Spleen (tissue), 11 donors: ENCODE measurements at regions not wholly inside any gene's neighbourhood (a gene's known extent, or its start where the extent isn't known, plus 50 kb on each side); places are given as distances from the start of the nearest gene placed in this dataset.

Experiments used
- DNase-seq: peaks from one replicate; pipeline ENCODE4 v3.0.0-alpha.2; 2020
- H3K27ac ChIP-seq, 8 donors: fragments of 200-600 bp; sonication (generic) in 7 of 8; 1 replicate in 4 of 8; 2 replicates in 4 of 8; pipeline versions ENCODE4 v1.5.0 to v1.8.0; 2016 to 2021; ENCODE audit warnings: inconsistent platforms in 4 of 8, mild to moderate bottlenecking in 4 of 8, moderate library complexity in 1 of 8
- H3K27me3 ChIP-seq, 7 donors: fragments of 200-600 bp; sonication (generic) in 6 of 7; replicated peaks in 1 of 7; 1 replicate in 4 of 7; 2 replicates in 3 of 7; pipeline versions ENCODE4 v1.5.0 to v1.8.0; 2016 to 2021; ENCODE audit warnings: inconsistent platforms in 3 of 7, mild to moderate bottlenecking in 1 of 7
- H3K36me3 ChIP-seq, 6 donors: fragments of 200-600 bp; sonication (generic) in 5 of 6; 1 replicate in 4 of 6; 2 replicates in 2 of 6; pipeline versions ENCODE4 v1.5.0 to v1.8.0; 2016 to 2021; ENCODE audit warnings: inconsistent platforms in 2 of 6
- H3K4me1 ChIP-seq, 6 donors: fragments of 200-600 bp; sonication (generic) in 5 of 6; 1 replicate in 3 of 6; 2 replicates in 3 of 6; pipeline versions ENCODE4 v1.5.0 to v1.8.0; 2016 to 2021; ENCODE audit warnings: inconsistent platforms in 3 of 6
- H3K4me3 ChIP-seq, 8 donors: fragments of 200-600 bp; sonication (generic) in 7 of 8; 1 replicate in 4 of 8; 2 replicates in 4 of 8; pipeline versions ENCODE4 v1.5.0 to v1.8.0; 2016 to 2021; ENCODE audit warnings: inconsistent platforms in 4 of 8, mild to moderate bottlenecking in 4 of 8, moderate library complexity in 2 of 8
- H3K9me3 ChIP-seq, 8 donors: fragments of 200-600 bp; sonication (generic) in 7 of 8; 1 replicate in 4 of 8; 2 replicates in 4 of 8; pipeline versions ENCODE4 v1.5.0 to v1.8.0; 2016 to 2021; ENCODE audit warnings: inconsistent platforms in 4 of 8
- POLR2A ChIP-seq, 3 donors: fragments of 450-650 bp; IDR thresholded peaks; one replicate each; pipeline ENCODE4 v1.5.1; 2017; ENCODE audit warnings: antibody characterized with exemption in 3 of 3, mild to moderate bottlenecking in 1 of 3
- POLR2AphosphoS5 ChIP-seq, 3 donors: sonication (generic); formaldehyde crosslinking; IDR thresholded peaks; one replicate each; pipeline ENCODE4 v1.5.1; 2017; ENCODE audit warnings: antibody characterized with exemption in 3 of 3
- WGBS, 5 donors: extraction: QIAGEN DNeasy Blood & Tissue Kit in 3 of 5; methylation state at CpG; one replicate each; pipeline versions ENCODE4 v1.1.5 to v1.1.7; 2013 to 2018; 5-methylcytosine and 5-hydroxymethylcytosine counted together
- intact Hi-C: fragments of 100-400 bp; cut with DNase I; formaldehyde crosslinking; loops from one replicate; pipeline ENCODE4 v1.15.0; 2023; ENCODE audit warnings: low total_unique reads
- TF ChIP-seq, protein P1 (sequence below), 11 experiments: fragments of 200-600 bp in 7 of 11; fragments of 450-650 bp in 4 of 11; sonication (generic) in 4 of 11; IDR thresholded peaks in 8 of 11; conservative IDR thresholded peaks in 3 of 11; 1 replicate in 7 of 11; 2 replicates in 4 of 11; pipeline versions ENCODE4 v1.4.0 to v1.8.0; 2016 to 2021; ENCODE audit warnings: antibody characterized with exemption in 11 of 11, inconsistent platforms in 4 of 11, mild to moderate bottlenecking in 1 of 11
- donor health status: healthy with polysubstance abuse.
- donor health status: DM: no; HTN: no; CAD: no; lungs with moderate emphysema.
- donor health status: DM: no; HTN: no; CAD: no.
- donor health status: Bipolar disorder and iron deficiency.
- donor health status: healthy.
- donor health status: DM: no; HTN: no; CAD: no.
- donor health status: DM: yes; HTN: yes; CAD: no.

DNA sequence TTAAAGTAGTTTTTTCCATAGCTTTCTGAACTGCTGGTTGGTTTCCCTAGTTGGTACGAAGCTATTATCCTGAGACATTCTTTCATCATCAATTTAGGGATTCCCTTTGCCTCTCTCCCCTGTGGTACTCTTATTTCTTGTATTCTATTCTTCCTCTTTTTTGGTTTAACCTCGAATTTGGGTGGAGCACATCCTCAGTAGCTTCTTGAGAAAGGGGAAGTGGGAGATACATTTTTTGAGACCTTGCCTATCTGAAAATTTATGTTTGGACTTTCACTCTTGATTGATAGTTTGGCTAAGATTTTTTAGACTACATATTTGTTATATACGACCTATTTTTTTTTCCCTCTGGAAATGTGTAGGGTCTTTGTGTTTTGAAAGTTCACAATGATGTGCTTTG lies 121.7 kb upstream of the ZBED5 start:
- intact Hi-C loops = no loop called here
- no peak for DNase-seq
- H3K27ac ChIP-seq = peak overlapping the region in 5 of 8 donors; percentile 8 to 43 (median 14)
- H3K27me3 ChIP-seq = no peaks in the 10 kb centered on the region
- peaks cover 0 to 41% (median 10%) of the 10 kb centered on the region in 6 donors for H3K4me1 ChIP-seq
- 20 to 38% (median 24%) methylated on average over 3 of the region's 3 CpGs for WGBS, 5 donors
- no peaks in the 10 kb centered on the region for H3K36me3 ChIP-seq
- no peak overlapping the region for H3K4me3 ChIP-seq
- H3K9me3 ChIP-seq = no peaks in the 10 kb centered on the region
- TF ChIP-seq, protein P1, sequence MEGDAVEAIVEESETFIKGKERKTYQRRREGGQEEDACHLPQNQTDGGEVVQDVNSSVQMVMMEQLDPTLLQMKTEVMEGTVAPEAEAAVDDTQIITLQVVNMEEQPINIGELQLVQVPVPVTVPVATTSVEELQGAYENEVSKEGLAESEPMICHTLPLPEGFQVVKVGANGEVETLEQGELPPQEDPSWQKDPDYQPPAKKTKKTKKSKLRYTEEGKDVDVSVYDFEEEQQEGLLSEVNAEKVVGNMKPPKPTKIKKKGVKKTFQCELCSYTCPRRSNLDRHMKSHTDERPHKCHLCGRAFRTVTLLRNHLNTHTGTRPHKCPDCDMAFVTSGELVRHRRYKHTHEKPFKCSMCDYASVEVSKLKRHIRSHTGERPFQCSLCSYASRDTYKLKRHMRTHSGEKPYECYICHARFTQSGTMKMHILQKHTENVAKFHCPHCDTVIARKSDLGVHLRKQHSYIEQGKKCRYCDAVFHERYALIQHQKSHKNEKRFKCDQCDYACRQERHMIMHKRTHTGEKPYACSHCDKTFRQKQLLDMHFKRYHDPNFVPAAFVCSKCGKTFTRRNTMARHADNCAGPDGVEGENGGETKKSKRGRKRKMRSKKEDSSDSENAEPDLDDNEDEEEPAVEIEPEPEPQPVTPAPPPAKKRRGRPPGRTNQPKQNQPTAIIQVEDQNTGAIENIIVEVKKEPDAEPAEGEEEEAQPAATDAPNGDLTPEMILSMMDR (IDR thresholded peaks at IDR 0.05 in 8 of 11, conservative IDR thresholded peaks at IDR 0.05 in 3 of 11) = no peak
- TF ChIP-seq POLR2AphosphoS5 (IDR thresholded peaks at IDR 0.05) (no peak), POLR2A (IDR thresholded peaks at IDR 0.05) (no peak)

- Histone ChIP-seq H3K4me1 (peaks cover 0 to 41% (median 10%) of the 10 kb centered on the region in 6 donors), H3K36me3 (no peaks in the 10 kb centered on the region), H3K4me3 (no peak overlapping the region), H3K27ac (no peak overlapping the region), H3K9me3 (no peaks in the 10 kb centered on the region), H3K27me3 (no peaks in the 10 kb centered on the region)
- intact Hi-C loops = no loop called here
- DNase-seq = no peak
- 65 to 90% (median 69%) methylated on average over 1 of the region's 1 CpG for WGBS, 5 donors
- TF ChIP-seq POLR2A (IDR thresholded peaks at IDR 0.05) = no peak
- no peak for TF ChIP-seq POLR2AphosphoS5 (IDR thresholded peaks at IDR 0.05)
- TF ChIP-seq, protein P1 (IDR thresholded peaks at IDR 0.05 in 8 of 11, conservative IDR thresholded peaks at IDR 0.05 in 3 of 11) = no peak
Observed at GRCh38 chr11:10978198-10978597, 120.3 kb upstream of the ZBED5 start.

GRCh38 chr11:10975287-10975721 lies 117.5 kb upstream of the ZBED5 start:
- no peak for DNase-seq
- peaks cover 0 to 28% (median 10%) of the 10 kb centered on the region in 6 donors for H3K4me1 ChIP-seq
- WGBS, 5 donors = 57 to 71% (median 68%) methylated on average over 2 of the region's 2 CpGs
- no peaks in the 10 kb centered on the region for H3K36me3 ChIP-seq
- intact Hi-C loops = no loop called here
- TF ChIP-seq, protein P1 (IDR thresholded peaks at IDR 0.05 in 8 of 11, conservative IDR thresholded peaks at IDR 0.05 in 3 of 11) = no peak
- TF ChIP-seq POLR2AphosphoS5 (IDR thresholded peaks at IDR 0.05) (no peak), POLR2A (IDR thresholded peaks at IDR 0.05) (no peak)
- H3K4me3 ChIP-seq = no peak overlapping the region
- H3K9me3 ChIP-seq = no peaks in the 10 kb centered on the region
- H3K27me3 ChIP-seq = no peaks in the 10 kb centered on the region
- no peak overlapping the region for H3K27ac ChIP-seq

GRCh38 chr11:10973416-10973815 lies 115.6 kb upstream of the ZBED5 start:
- H3K36me3 ChIP-seq = no peaks in the 10 kb centered on the region
- intact Hi-C loops = no loop called here
- no peaks in the 10 kb centered on the region for H3K27me3 ChIP-seq
- no peak for DNase-seq
- no peak overlapping the region for H3K4me3 ChIP-seq
- H3K27ac ChIP-seq = no peak overlapping the region
- WGBS, 5 donors = 81 to 94% (median 91%) methylated on average over 1 of the region's 1 CpG
- H3K4me1 ChIP-seq = peaks cover 0 to 9% (median 1%) of the 10 kb centered on the region in 6 donors
- TF ChIP-seq POLR2A (IDR thresholded peaks at IDR 0.05) (no peak), POLR2AphosphoS5 (IDR thresholded peaks at IDR 0.05) (no peak)
- TF ChIP-seq, protein P1 (IDR thresholded peaks at IDR 0.05 in 8 of 11, conservative IDR thresholded peaks at IDR 0.05 in 3 of 11) = no peak
- H3K9me3 ChIP-seq = no peaks in the 10 kb centered on the region
